CD1c-positive myeloid dendritic cell (primary cell): ENCODE measurements at regions not wholly inside any gene's neighbourhood (a gene's known extent, or its start where the extent isn't known, plus 50 kb on each side); places are given as distances from the start of the nearest gene placed in this dataset.
"Not testable (repeated sequence)": the region's sequence is repeated elsewhere in the genome, so short reads cannot be mapped to it uniquely, and the experiment has no call there.

Source experiments
- DNase-seq: peaks from one replicate; pipeline ENCODE4 v3.0.0-alpha.2; 2016; ENCODE audit errors: extremely low spot score

DNA sequence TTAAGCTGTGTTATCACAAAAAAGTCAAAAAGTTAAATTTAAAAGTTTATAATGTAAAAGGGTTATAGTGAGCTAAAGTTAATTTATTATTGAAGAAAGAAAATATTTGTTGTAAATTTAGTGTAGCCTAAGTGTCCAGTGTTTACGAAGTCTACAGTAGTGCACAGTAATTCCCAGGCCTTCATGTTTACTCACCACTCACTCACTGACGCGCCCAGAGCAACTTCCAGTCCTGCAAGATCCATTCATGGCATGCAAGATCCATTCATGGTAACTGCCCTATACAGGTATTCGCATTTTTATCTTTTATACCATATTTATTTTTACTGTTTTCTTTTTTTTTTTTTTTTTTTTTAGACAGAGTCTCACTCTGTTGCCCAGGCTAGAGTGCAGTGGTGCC is 69.5 kb downstream of the TPRA1 start:
- no peak for DNase-seq

- no peak for DNase-seq
Measured at GRCh38 chr3:127518456-127519081, 72.0 kb downstream of the TPRA1 start.

- DNase-seq = no peak
Measured at GRCh38 chr3:127512256-127512655, 78.3 kb downstream of the TPRA1 start.

DNA sequence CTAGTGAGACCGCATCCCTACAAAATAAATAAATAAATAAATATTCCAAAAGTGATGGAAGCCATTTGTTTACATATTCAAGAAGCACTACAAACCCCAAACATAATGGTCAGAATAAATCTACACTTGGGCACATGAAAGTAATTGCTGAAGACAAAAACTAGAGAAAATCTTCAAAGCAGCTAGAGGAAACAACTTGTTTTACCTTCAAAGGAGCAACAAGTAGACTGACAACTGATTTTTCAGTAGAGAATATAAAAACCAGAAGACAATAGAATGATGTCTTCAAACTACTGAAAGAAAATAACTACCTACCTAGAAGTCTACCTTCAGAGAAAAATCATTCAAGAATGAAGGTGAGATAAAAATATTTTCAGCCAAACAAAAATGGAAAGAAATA is 89.4 kb downstream of the TPRA1 start:
- DNase-seq = no peak

GRCh38 chr3:127497676-127498075 is 92.9 kb downstream of the TPRA1 start:
- DNase-seq = no peak

DNA sequence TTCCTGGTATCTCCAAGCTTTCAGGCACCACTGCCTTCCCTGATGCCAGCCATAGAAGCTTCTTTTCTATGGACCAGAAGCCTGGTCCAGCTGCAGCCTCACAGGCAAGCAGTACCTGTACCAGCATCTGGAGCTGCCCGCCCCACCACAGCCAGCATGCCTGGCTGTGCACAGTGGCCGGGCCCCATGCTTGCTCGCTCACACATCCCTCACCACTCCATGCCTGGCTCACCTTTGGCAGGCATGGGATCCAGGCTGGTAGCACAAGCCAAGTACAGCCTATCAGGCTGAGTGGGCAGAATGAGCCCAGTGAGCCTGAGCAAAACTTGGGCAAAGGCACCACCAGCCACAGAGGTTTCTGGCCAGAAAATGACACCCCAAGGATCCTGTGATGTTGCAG is 93.4 kb downstream of the TPRA1 start:
- no peak for DNase-seq

DNA sequence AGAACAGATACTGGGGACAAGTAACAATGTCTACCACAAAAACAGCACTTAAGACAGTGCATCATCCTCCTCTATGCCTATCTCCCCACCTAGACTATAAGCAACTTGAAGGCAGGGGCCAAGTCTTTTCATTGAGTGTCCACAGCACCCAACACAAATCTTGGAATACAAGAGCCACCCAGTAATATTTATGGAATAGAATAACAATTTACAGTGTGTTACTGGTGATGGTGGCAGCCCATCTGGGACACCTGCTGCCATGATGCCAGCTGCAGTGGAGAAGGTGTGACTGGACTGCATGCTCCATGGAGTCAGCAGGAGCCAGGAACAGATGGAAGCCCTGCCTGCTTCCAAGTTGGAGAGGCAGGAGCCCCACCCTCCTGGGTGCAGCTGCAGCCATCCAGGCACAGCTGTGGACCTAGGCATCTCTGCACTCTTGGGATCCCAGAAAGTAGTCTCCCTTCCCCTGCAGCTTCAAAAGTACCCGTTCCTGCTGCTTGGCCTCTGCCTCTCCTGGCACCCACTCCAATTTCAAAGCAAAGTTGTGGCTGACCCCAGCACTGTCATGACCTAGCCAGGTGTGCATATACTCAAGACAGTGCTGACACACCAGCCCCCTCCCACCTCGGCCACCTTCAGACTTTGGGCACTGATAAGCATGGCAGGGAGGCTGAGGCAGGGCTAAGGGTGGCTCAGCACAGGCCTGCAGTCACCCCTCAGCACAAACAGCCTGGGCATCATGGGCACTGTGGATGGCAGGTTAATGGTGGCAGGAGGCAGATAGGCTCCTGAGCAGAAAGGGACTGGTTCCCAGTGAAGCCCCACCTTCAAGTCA is 94.5 kb downstream of the TPRA1 start:
- no peak for DNase-seq

DNA sequence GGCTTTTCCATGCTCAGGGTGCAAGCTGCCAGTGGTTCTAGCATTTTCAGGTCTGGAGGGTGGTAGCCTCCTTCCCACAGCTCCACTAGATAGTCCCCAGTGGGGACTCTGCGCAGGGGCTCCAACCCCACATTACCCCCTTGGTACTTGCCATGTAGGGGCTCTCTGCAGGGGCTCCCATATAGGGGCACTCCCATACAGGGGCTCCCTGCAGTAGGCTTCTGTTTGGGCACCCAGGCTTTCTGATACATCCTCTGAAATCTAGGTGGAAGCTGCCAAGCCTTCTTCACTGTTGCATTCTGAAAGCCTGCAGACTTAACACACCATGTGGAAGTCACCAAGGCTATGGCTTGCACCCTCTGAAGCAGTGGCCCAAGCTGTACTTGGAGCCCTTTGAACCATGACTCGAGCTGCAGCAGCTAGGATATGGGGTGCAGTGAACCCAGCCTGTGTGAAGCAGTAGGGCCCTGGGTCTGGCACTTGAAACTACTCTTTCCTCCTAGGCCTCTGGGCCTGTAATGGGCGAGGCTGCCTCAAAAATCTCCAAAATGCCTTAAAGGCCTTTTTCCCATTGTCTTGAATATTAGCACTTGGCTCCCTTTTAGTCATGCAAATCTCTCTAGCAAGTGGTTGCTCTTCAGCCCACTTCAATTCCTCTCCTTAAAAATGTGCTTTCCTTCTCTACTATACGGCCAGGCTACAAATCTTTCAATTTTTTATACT is 96.4 kb downstream of the TPRA1 start:
- DNase-seq = no peak

DNA sequence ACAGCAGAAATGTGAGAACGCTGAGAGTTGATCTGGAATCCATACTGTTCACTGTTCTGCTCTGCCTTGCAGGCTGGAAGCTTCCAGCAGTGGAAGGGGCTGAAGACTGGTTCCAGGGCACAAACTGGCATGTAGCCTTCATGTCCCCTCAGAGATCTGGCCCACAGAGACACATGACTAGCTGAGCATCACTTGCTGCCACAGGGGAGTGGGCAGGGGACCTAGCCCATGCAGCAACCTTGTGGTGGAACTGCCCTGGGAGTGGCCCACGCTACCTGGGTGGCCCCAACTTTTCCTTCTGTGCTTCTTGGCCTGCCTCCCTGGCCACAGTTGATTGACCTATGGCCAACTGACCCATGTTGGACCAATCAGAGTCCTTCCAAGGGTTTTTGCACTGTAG is 98.1 kb downstream of the TPRA1 start:
- DNase-seq = no peak

- DNase-seq = no peak
Measured at GRCh38 chr3:127491909-127492308, 98.6 kb downstream of the TPRA1 start.

DNA sequence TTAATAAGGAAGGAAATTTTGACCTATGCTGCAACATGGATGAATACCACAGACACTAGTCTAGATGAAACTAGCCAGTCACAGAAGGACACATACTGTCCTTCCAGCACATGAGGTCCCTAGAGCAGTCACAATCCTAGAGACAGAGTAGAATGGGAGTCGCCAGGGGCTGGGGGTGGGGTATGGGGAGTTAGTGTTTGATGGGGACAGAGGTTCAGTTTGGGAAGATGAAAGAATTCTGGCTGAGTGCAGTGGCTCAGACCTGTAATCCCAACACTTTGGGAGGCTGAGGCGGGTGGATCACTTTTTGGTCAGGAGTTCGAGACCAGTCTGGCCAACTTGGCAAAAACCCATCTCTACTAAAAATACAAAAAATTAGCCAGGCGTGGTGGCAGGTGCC is 99.2 kb downstream of the TPRA1 start:
- no peak for DNase-seq

GRCh38 chr3:127491024-127491305 is 99.6 kb downstream of the TPRA1 start:
- DNase-seq = not testable (repeated sequence)

DNA sequence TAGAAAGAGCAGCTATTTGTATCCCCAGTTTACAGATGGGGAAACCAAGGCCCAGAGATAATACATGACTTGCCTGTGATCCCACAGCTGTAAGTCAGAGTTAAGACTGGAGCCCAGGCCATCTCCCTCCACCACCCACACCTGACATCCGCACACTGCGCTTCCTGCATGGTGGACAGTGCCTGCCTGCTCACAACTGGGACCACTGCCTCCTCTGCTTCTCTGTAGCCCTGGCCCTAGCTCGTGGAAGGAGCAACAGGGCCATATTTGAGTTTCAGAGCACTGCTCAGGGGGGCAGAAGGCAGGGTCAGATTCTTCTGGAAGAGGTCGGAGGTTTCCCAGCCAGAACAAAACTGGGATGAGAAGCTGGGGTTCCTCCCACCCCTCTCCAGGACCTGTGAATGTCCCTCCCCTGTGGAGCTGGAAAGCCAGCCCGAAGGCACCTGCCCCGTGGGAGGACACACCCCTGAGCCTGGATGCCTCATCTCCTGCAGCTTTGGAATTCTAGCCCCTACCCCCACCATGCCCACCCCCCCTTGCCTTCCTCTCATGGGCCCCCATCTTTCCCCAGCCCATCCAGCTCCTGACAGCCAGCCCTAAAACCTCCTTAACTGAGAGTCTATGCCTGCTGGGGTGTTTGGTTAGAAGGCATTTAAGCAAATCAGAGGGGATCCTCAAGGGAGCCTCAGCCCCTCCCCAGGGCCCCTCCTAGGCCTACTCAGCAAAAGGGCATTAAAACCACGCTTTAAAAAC is 100.1 kb downstream of the TPRA1 start:
- DNase-seq = no peak

- DNase-seq = no peak
Measured at GRCh38 chr3:127489357-127489756, 101.2 kb downstream of the TPRA1 start.

DNA sequence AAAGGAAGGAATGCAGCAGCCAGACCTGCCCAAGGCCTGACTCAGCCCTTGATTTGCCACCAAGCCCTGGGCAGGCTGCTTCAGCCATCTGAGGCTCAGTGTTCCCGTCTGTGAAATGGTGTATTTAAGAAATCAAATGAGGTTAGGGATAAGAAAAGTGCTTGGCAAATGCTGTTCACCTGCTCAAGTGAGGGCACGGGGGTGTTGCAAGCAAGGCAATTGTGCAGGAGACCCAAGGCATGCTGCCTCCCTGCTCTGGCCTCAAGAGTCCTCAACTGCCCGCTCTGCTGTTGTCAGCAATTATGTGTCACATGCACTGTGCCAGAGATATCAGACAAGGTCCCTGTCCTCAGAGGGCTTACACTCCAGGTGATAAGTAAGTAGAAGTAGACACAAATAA is 101.8 kb downstream of the TPRA1 start:
- no peak for DNase-seq

DNA sequence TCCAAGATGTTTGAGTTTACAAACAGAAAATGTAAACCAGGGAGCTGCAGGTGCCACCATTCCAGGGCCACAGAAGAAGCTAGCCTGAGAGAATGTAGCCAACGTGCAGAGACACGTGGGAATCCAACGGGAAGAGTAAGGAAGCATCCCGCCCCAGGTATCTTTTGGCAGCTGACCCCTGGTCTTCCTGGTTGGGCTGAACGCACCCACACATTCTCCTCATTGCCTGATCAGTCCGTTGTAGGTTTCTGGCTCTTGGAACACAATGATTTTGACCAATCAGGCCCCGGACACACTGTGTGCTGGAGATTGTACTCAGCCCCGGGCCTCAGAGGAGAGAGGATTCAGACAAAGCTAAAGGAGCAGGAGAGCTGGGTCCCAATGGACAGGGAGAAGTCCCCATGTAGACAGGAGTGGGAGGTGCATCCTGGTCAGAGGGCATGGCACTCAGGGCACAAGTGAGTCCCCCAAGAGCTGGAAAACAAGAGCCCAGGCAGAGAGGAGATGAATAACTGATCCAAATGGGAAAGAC is 102.3 kb downstream of the TPRA1 start:
- DNase-seq = no peak

- DNase-seq = no peak
Measured at GRCh38 chr3:127487196-127487595, 103.3 kb downstream of the TPRA1 start.

GRCh38 chr3:127486321-127486944 is 104.1 kb downstream of the TPRA1 start:
- no peak for DNase-seq

- no peak for DNase-seq
Measured at GRCh38 chr3:127485396-127486170, 105.0 kb downstream of the TPRA1 start.

GRCh38 chr3:127484601-127485388 is 105.7 kb downstream of the TPRA1 start:
- DNase-seq = no peak
